ENCODE measurements at regions not wholly inside any gene's neighbourhood (a gene's known extent, or its start where the extent isn't known, plus 50 kb on each side); places are given as distances from the start of the nearest gene placed in this dataset.

DNA sequence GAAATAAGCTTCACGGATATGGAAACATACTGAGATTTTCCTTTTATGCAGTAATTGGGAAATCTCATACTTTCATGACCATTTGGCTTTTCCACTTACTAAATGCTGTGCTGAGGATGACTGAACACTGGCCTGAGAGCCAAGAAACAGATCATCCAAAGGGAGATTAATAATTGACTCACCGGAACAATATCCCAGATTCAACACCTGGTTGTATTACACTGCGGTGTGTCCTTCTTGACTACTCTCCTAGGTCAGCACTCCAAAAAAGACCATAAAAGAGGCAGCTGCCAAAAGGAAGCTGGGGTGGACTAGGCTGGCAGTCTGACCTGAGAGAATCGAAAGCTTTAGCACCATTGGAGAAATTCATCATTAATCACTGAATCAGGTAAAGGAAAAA lies 469.1 kb downstream of the CBLN2 start:
- no peak for DNase-seq (ENCODE audit: low spot score)
- TF ChIP-seq CTCF (IDR thresholded peaks at IDR 0.05; ENCODE audit: extremely low read depth, missing control alignments): no peak

GRCh38 chr18:72063001-72063400 lies 481.1 kb downstream of the CBLN2 start:
- DNase-seq (ENCODE audit: low spot score): no peak
- TF ChIP-seq CTCF (IDR thresholded peaks at IDR 0.05; ENCODE audit: extremely low read depth, missing control alignments): no peak

GRCh38 chr18:72058851-72059250 lies 485.3 kb downstream of the CBLN2 start:
- DNase-seq (ENCODE audit: low spot score): no peak
- no peak for TF ChIP-seq CTCF (IDR thresholded peaks at IDR 0.05; ENCODE audit: extremely low read depth, missing control alignments)

DNA sequence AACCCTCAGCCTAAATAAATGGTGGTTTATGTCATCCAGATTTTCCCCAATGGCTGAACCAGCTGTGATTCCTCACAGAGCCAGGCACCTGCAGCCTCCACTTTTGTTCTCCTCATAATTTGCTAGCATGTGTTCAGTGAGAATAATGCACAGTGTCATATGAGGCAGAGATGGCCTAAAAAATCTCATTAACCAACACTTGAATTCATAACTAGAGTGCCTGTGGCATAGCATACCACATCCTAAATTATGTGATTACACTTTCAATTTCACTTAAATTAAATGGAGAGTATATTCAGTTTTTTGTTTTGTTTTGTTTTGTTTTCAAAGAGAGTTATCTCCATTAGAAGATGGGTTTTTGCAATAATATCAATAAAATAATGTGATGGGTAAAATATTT lies 488.0 kb downstream of the CBLN2 start:
- DNase-seq (ENCODE audit: low spot score): no peak
- no peak for TF ChIP-seq CTCF (IDR thresholded peaks at IDR 0.05; ENCODE audit: extremely low read depth, missing control alignments)

DNA sequence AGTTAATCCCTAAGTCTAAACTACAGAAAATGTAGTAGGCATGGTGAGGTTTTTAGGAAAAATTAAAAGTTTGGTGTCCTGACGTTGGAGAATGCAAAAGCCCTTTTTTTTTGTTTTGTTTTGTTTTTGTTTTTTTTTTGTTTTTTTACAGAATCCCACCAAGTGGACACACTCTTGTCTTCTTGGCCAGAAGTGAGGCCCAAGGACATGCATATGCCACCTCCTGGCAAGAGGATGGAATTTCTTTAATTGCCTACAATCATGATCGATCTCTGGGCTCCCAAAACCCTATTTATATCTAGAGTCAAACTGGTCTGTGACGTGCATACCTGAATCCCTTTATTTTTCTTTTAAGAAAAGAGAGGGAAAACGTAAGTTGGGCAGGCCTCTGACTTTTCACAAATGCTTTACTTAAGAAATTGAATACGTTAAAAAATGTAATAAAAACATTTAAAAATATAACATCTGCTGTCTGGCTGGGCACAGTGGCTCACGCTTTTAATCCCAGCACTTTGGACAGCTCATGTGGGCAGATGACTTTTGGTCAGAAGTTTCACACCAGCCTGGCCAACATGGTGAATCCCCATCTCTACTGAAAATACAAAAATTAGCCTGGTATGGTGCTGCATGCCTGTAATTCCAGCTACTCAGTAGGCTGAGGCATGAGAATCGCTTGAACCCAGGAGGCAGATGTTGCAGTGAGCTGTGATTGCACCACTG lies 502.7 kb downstream of the CBLN2 start:
- TF ChIP-seq CTCF (IDR thresholded peaks at IDR 0.05; ENCODE audit: extremely low read depth, missing control alignments): no peak
- DNase-seq (ENCODE audit: low spot score): no peak

DNA sequence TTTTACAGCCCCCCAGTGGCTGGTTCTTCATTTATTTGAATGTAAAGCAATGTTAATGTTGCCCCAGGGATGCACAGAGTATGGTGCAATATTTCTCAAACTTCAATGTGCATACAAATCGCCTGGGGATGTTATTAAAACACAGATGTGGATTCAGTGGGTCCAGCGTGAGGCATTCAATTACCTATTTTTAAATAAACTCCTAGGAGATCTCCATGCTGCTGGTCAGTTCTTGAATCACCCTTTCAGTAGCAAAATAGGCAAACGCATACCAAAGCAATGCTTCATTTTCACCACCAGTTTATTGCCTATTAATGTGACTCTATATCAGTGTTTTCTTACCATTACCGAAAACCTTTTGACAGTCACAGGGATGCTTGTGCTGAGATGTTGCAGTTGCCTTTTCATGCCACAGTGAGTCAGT lies 530.7 kb downstream of the CBLN2 start:
- TF ChIP-seq CTCF (IDR thresholded peaks at IDR 0.05; ENCODE audit: extremely low read depth, missing control alignments): no peak
- no peak for DNase-seq (ENCODE audit: low spot score)

DNA sequence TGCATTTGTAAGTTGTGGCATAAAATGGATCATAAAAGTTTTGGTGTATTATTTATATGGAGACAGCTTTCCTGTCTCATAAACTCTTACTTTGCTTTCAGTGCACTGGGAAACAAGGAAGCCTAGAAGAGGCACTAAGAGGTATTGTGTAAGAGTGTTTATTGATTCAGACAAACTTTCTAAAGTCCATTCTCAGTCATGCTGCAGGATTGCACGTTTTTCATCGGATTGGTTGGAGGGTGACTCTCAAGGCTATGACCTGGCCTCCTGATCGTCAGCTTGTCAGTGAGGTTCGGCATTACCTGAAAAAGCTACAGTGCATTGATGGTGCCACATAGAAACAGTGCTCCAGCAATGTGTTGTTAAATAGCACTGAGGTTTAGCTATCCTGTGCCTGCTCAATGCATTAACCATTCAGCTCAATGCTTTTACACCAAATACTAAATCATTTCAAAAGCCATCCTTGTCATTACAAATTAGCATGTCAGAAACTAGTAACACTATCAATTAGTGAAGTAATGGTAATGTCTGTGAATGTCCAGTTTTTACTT lies 545.5 kb downstream of the CBLN2 start:
- no peak for DNase-seq (ENCODE audit: low spot score)
- TF ChIP-seq CTCF (IDR thresholded peaks at IDR 0.05; ENCODE audit: extremely low read depth, missing control alignments): no peak
